Endothelial cell of umbilical vein (primary cell): ENCODE measurements at regions not wholly inside any gene's neighbourhood (a gene's known extent, or its start where the extent isn't known, plus 50 kb on each side); places are given as distances from the start of the nearest gene placed in this dataset.

Source experiments
- BruUV-seq: library from RNA; stranded (reverse); fragments of 400-500 nt; replicated peaks from 2 replicates; lab custom pipeline; 2021; lab: Mats Ljungman, UMichigan
- CTCF ChIA-PET: fragments of 300-600, 350-600 bp; sonication (Branson Sonifier 250); formaldehyde crosslinking; loops from one replicate; lab custom pipeline; 2021; ENCODE audit warnings: antibody characterized with exemption, inconsistent platforms; lab: Charles Lee
- POLR2A ChIA-PET: fragments of 300-600, 350-600 bp; sonication (Branson Sonifier 250); formaldehyde crosslinking; loops from one replicate; lab custom pipeline; 2021; ENCODE audit warnings: antibody characterized with exemption, inconsistent platforms; lab: Charles Lee
- DNase-seq: peaks from one replicate; pipeline ENCODE4 v3.0.0-alpha.2; 2011; ENCODE audit warnings: low read depth, low spot score
- FAIRE-seq: peaks from 2 replicates; lab custom pipeline; 2011; peaks lifted over from hg19 to GRCh38; lab: Jason Lieb, UNC
- H2AFZ ChIP-seq: 2 replicates; pipeline ENCODE4 v1.6.0; 2012; ENCODE audit warnings: low read depth, low read length, control low read depth, inconsistent platforms
- H3K27ac ChIP-seq: 2 replicates; pipeline ENCODE4 v1.5.1; 2011; ENCODE audit warnings: low read depth, mild to moderate bottlenecking, control low read depth, low read length, moderate library complexity; ENCODE audit not compliant: insufficient read depth
- H3K27me3 ChIP-seq, 2 experiments: 2 replicates each; pipeline versions ENCODE4 v1.6.0 to v1.6.1; 2011; ENCODE audit warnings: low read length in 2 of 2, mixed read lengths in 1 of 2; ENCODE audit not compliant: control insufficient read depth in 2 of 2, insufficient read depth in 2 of 2
- H3K36me3 ChIP-seq, 2 experiments: 2 replicates in 1 of 2; 3 replicates in 1 of 2; pipeline ENCODE4 v1.5.1; 2011; ENCODE audit warnings: low read length in 2 of 2, mild to moderate bottlenecking in 1 of 2, moderate library complexity in 1 of 2; ENCODE audit not compliant: control insufficient read depth in 2 of 2, insufficient read depth in 2 of 2; ENCODE audit errors: extremely low read depth in 1 of 2
- H3K4me1 ChIP-seq: 3 replicates; pipeline ENCODE4 v1.5.1; 2011; ENCODE audit warnings: mild to moderate bottlenecking, low read length; ENCODE audit not compliant: control insufficient read depth, insufficient read depth; ENCODE audit errors: extremely low read depth
- H3K4me2 ChIP-seq: 2 replicates; pipeline ENCODE4 v1.6.1; 2011; ENCODE audit warnings: low read length, control low read depth, mixed read lengths; ENCODE audit not compliant: insufficient read depth
- H3K4me3 ChIP-seq, 3 experiments: fragments of 200-600 bp in 1 of 3; sonication (generic), shearing (Covaris generic) in 1 of 3; replicated peaks in 1 of 3; 2 replicates each; pipeline ENCODE4 v1.5.1; 2011 to 2016; ENCODE audit warnings: control low read depth in 3 of 3, low read length in 3 of 3, mild to moderate bottlenecking in 2 of 3, inconsistent platforms in 1 of 3, low read depth in 1 of 3, moderate library complexity in 1 of 3; ENCODE audit not compliant: insufficient read depth in 1 of 3
- H3K79me2 ChIP-seq: 2 replicates; pipeline ENCODE4 v1.6.0; 2012; ENCODE audit warnings: low read length, inconsistent platforms; ENCODE audit not compliant: control insufficient read depth, insufficient read depth
- H3K9ac ChIP-seq: replicated peaks from 2 replicates; pipeline ENCODE3; 2011; ENCODE audit warnings: low read length, control low read depth; ENCODE audit not compliant: insufficient read depth; ENCODE audit errors: extremely low read depth
- H3K9me1 ChIP-seq: replicated peaks from 3 replicates; pipeline ENCODE4 v1.6.0; 2011; ENCODE audit warnings: mild to moderate bottlenecking, low read length; ENCODE audit not compliant: control insufficient read depth, insufficient read depth; ENCODE audit errors: extremely low read depth
- H3K9me3 ChIP-seq: replicated peaks from 2 replicates; pipeline ENCODE4 v1.5.1; 2012; ENCODE audit warnings: low read length, inconsistent platforms; ENCODE audit not compliant: control insufficient read depth, insufficient read depth
- H4K20me1 ChIP-seq: replicated peaks from 2 replicates; pipeline ENCODE3; 2011; ENCODE audit warnings: mild to moderate bottlenecking, low read length; ENCODE audit not compliant: control insufficient read depth, insufficient read depth; ENCODE audit errors: extremely low read depth
- EZH2 ChIP-seq: IDR thresholded peaks from 2 replicates; pipeline ENCODE4 v1.6.1; 2012; ENCODE audit warnings: borderline replicate concordance, low read depth, mild to moderate bottlenecking, moderate library complexity, low read length, inconsistent platforms; ENCODE audit not compliant: severe bottlenecking
- FOS ChIP-seq: IDR thresholded peaks from 2 replicates; pipeline ENCODE4 v1.6.1; 2011; ENCODE audit warnings: mild to moderate bottlenecking, low read length, moderate library complexity, borderline replicate concordance; ENCODE audit not compliant: insufficient read depth
- GATA2 ChIP-seq: IDR thresholded peaks from 2 replicates; pipeline ENCODE4 v1.7.0; 2011; ENCODE audit warnings: low read depth, mild to moderate bottlenecking, moderate library complexity, mixed read lengths, low read length; ENCODE audit not compliant: insufficient read length, insufficient read depth
- JUN ChIP-seq: IDR thresholded peaks from 2 replicates; pipeline ENCODE4 v1.6.1; 2011; ENCODE audit warnings: borderline replicate concordance, low read depth; ENCODE audit not compliant: insufficient read length, insufficient read depth
- MYC ChIP-seq: IDR thresholded peaks from one replicate; pipeline ENCODE4 v1.6.1; 2011; ENCODE audit warnings: mild to moderate bottlenecking, low read depth, low read length
- POLR2A ChIP-seq: IDR thresholded peaks from 2 replicates; pipeline ENCODE4 v1.6.1; 2012; ENCODE audit warnings: low read depth, mild to moderate bottlenecking, control low read depth, low read length
- POLR2AphosphoS5 ChIP-seq: IDR thresholded peaks from 2 replicates; pipeline ENCODE4 v1.6.1; 2012; ENCODE audit warnings: low read depth, mild to moderate bottlenecking, control low read depth, low read length, moderate library complexity; ENCODE audit not compliant: insufficient read depth
- dilution Hi-C: fragments of 300-500 bp; cut with MboI; formaldehyde crosslinking; loops from one replicate; pipeline ENCODE4 v1.15.0; 2019; ENCODE audit warnings: low sequenced_read_pairs; ENCODE audit not compliant: extremely low pct_ligation_motif_present
- intact Hi-C: fragments of 100-400 bp; cut with micrococcal nuclease; formaldehyde crosslinking; loops from one replicate; pipeline ENCODE4 v1.10.0; 2022
- TF ChIP-seq, protein P1 (sequence below): IDR thresholded peaks from 2 replicates; pipeline ENCODE4 v1.6.1; 2011; ENCODE audit not compliant: insufficient read depth, insufficient read length
- TF ChIP-seq, protein P2 (sequence below), 2 donors: IDR thresholded peaks; 1 replicate in 1 of 2; 2 replicates in 1 of 2; pipeline ENCODE4 v1.5.1; 2011; ENCODE audit warnings: low read length in 2 of 2, mild to moderate bottlenecking in 2 of 2, moderate library complexity in 2 of 2, control low read depth in 1 of 2, inconsistent platforms in 1 of 2, low read depth in 1 of 2; ENCODE audit not compliant: insufficient read depth in 1 of 2; ENCODE audit errors: extremely low read depth in 1 of 2

DNA sequence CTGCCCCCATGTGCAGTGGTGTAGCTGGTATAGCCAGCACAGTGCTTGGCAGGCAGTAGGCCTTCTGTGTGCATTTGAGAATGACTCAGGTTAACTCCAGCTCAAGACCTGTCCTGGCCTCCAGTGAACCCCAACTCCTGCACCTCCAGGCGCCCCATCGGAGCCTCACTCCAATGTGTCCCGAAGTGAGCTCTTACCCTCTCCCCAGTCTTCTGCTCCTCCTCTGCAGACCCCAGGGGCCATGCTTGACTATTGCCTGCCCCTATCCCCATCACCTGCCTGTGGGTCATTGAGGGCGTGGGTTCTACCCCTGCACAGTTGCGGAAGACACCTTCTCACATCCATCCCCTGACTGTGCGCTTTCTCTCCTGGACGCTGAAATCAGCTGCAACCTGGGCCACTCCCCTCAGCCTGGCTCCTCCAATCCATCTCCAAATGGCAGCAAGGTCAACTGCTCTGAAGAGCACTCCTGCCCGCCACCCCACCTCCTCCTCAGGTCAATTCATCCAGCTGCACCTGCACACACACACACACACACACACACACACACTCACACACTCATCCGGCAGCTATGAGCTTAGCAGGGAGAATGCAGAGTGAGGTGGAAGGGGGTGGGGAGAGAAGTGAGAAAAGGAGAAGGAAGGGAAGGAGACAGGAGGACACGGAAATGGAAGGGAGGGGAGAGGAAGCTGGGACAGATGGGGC, 130.3 kb upstream of the GLI2 start:
- Histone ChIP-seq H3K36me3 (no peaks in the 10 kb centered on the region), H2AFZ (no peak overlapping the region), H3K4me3 (no peak overlapping the region), H3K9me1 (no peaks in the 10 kb centered on the region), H3K27me3 (no peaks in the 10 kb centered on the region), H4K20me1 (no peaks in the 10 kb centered on the region), H3K4me1 (no peaks in the 10 kb centered on the region), H3K9me3 (no peaks in the 10 kb centered on the region), H3K9ac (no peak overlapping the region), H3K79me2 (no peaks in the 10 kb centered on the region), H3K4me2 (no peak overlapping the region), H3K27ac (no peak overlapping the region)
- TF ChIP-seq, protein P1, sequence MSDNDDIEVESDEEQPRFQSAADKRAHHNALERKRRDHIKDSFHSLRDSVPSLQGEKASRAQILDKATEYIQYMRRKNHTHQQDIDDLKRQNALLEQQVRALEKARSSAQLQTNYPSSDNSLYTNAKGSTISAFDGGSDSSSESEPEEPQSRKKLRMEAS: no peak
- TF ChIP-seq JUN (no peak), POLR2A (no peak), MYC (no peak), GATA2 (no peak), EZH2 (no peak), POLR2AphosphoS5 (no peak), FOS (no peak)
- TF ChIP-seq, protein P2, sequence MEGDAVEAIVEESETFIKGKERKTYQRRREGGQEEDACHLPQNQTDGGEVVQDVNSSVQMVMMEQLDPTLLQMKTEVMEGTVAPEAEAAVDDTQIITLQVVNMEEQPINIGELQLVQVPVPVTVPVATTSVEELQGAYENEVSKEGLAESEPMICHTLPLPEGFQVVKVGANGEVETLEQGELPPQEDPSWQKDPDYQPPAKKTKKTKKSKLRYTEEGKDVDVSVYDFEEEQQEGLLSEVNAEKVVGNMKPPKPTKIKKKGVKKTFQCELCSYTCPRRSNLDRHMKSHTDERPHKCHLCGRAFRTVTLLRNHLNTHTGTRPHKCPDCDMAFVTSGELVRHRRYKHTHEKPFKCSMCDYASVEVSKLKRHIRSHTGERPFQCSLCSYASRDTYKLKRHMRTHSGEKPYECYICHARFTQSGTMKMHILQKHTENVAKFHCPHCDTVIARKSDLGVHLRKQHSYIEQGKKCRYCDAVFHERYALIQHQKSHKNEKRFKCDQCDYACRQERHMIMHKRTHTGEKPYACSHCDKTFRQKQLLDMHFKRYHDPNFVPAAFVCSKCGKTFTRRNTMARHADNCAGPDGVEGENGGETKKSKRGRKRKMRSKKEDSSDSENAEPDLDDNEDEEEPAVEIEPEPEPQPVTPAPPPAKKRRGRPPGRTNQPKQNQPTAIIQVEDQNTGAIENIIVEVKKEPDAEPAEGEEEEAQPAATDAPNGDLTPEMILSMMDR (IDR thresholded peaks at IDR 0.05; ENCODE audit: extremely low read depth in 1 of 2, insufficient read depth in 1 of 2, low read depth in 1 of 2, low read length in 2 of 2): no peak
- POLR2A ChIA-PET: no interaction called here
- CTCF ChIA-PET: interaction anchor here (0.8 to 1.5 kb wide), 3 partner anchors 9 to 474 kb away, joined by 3 to 5 read pairs (median 3); no protein-coding TSS in a partner anchor
- DNase-seq (no peak), FAIRE-seq (no peak)
- intact Hi-C loops (no loop called here), dilution Hi-C loops (no loop called here)
- no TSS peak for BruUV-seq
